Thyroid gland (tissue), 4 donors: ENCODE measurements at regions not wholly inside any gene's neighbourhood (a gene's known extent, or its start where the extent isn't known, plus 50 kb on each side); places are given as distances from the start of the nearest gene placed in this dataset.

ENCODE experiments used
- CTCF ChIP-seq, 6 experiments: fragments of 200-600 bp in 3 of 6; fragments of 450-650 bp in 3 of 6; sonication (generic) in 3 of 6; IDR thresholded peaks; one replicate each; pipeline ENCODE4 v1.5.1; 2016 to 2019; ENCODE audit warnings: antibody characterized with exemption in 6 of 6, mild to moderate bottlenecking in 2 of 6, inconsistent platforms in 1 of 6, moderate library complexity in 1 of 6
- POLR2A ChIP-seq, 2 donors: fragments of 450-650 bp; IDR thresholded peaks; one replicate each; pipeline ENCODE4 v1.6.1; 2017; ENCODE audit warnings: antibody characterized with exemption in 2 of 2, mild to moderate bottlenecking in 2 of 2, moderate library complexity in 1 of 2

DNA sequence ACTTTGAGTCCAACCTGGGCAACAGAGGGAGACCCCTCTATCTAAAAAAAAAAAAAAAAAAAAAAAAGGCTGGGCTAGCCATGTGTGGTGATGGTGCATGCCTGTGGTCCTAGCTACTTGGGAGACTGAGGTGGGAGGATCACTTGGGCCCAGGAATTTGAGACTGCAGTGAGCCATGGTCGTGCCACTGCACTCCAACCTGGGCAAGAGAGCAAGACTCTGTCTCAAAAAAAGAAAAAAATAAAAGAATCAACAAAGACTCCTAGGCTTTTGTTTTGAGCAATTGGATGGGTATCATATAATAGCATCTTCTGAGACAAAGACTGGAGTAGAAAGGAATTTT, 481.7 kb upstream of the PAPPA start:
- no peak for TF ChIP-seq CTCF (IDR thresholded peaks at IDR 0.05)
- TF ChIP-seq POLR2A (IDR thresholded peaks at IDR 0.05): no peak
